ENCODE measurements at regions not wholly inside any gene's neighbourhood (a gene's known extent, or its start where the extent isn't known, plus 50 kb on each side); places are given as distances from the start of the nearest gene placed in this dataset.

- Mint-ChIP-seq H3K9me3 (peaks cover 5% of the 10 kb centered on the region), H3K4me1 (ENCODE audit: low read depth) (no peaks in the 10 kb centered on the region), H3K27me3 (ENCODE audit: low read depth) (no peaks in the 10 kb centered on the region), H3K36me3 (ENCODE audit: low read depth) (no peaks in the 10 kb centered on the region), H3K27ac (no peak overlapping the region), H3K4me3 (no peak overlapping the region)
- CTCF ChIA-PET, result no interaction called here
- DNase-seq, result no peak
- intact Hi-C loops (cut with micrococcal nuclease), result no loop called here
These were observed 665.1 kb upstream of the BRINP3 start for GRCh38 chr1:191142748-191143147.

- Mint-ChIP-seq H3K4me1 (ENCODE audit: low read depth) (no peaks in the 10 kb centered on the region), H3K36me3 (ENCODE audit: low read depth) (no peaks in the 10 kb centered on the region), H3K27ac (no peak overlapping the region), H3K27me3 (ENCODE audit: low read depth) (no peaks in the 10 kb centered on the region), H3K9me3 (peaks cover 11% of the 10 kb centered on the region), H3K4me3 (no peak overlapping the region)
- CTCF ChIA-PET, result no interaction called here
- DNase-seq, result no peak
- intact Hi-C loops (cut with micrococcal nuclease), result no loop called here
These were observed 668.2 kb upstream of the BRINP3 start for GRCh38 chr1:191145834-191146233.

DNA sequence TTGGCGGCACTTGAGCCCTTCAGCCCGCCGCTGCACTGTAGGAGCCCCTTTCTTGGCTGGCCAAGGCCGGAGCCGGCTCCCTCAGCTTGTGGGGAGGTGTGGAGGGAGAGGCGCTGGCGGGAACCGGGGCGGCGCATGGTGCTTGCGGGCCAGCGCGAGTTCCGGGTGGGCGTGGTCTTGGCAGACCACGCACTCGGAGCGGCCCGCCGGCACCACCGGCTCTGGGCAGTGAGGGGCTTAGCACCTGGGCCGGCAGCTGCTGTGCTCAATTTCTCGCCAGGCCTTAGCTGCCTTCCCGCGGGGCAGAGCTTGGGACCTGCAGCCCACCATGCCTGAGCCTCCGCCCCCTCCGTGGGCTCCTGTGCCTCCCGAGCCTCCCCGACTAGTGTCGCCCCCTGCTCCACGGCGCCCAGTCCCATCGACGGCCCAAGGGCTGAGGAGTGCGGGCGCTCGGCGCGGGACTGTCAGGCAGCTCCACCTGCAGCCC, 673.7 kb upstream of the BRINP3 start:
- no peak overlapping the region for H3K4me3 Mint-ChIP-seq
- no peak overlapping the region for H3K27ac Mint-ChIP-seq
- intact Hi-C loops (cut with micrococcal nuclease), result no loop called here
- H3K27me3 Mint-ChIP-seq (ENCODE audit: low read depth), result no peaks in the 10 kb centered on the region
- H3K4me1 Mint-ChIP-seq (ENCODE audit: low read depth), result no peaks in the 10 kb centered on the region
- no peaks in the 10 kb centered on the region for H3K36me3 Mint-ChIP-seq (ENCODE audit: low read depth)
- peaks cover 8% of the 10 kb centered on the region for H3K9me3 Mint-ChIP-seq
- CTCF ChIA-PET, result no interaction called here
- DNase-seq, result no peak

GRCh38 chr1:191152776-191153175, 675.1 kb upstream of the BRINP3 start:
- DNase-seq, result no peak
- H3K36me3 Mint-ChIP-seq (ENCODE audit: low read depth), result no peaks in the 10 kb centered on the region
- CTCF ChIA-PET, result no interaction called here
- H3K27me3 Mint-ChIP-seq (ENCODE audit: low read depth), result no peaks in the 10 kb centered on the region
- no peak overlapping the region for H3K27ac Mint-ChIP-seq
- no peaks in the 10 kb centered on the region for H3K4me1 Mint-ChIP-seq (ENCODE audit: low read depth)
- intact Hi-C loops (cut with micrococcal nuclease), result no loop called here
- peaks cover 8% of the 10 kb centered on the region for H3K9me3 Mint-ChIP-seq
- no peak overlapping the region for H3K4me3 Mint-ChIP-seq

DNA sequence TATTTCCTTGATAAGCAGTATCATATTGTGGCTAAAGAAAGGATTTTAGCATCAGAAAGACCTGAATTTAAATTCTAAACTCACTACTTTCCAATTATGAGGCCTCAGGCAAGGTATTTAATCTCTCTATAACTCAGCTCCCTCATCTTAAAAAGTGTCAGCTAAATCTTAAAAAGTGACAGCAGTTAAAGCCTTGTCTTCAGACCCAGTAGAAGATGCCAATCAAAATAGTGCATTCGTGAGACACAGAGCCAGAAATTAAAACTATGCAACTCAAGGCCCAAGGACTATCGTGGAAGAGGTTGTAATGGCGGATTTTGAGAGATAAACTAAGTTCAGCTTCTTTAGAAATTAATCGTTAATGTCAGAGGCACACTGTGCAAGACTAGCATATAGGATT, 677.5 kb upstream of the BRINP3 start:
- H3K27ac Mint-ChIP-seq, result no peak overlapping the region
- no peaks in the 10 kb centered on the region for H3K36me3 Mint-ChIP-seq (ENCODE audit: low read depth)
- intact Hi-C loops (cut with micrococcal nuclease), result no loop called here
- no peaks in the 10 kb centered on the region for H3K4me1 Mint-ChIP-seq (ENCODE audit: low read depth)
- H3K9me3 Mint-ChIP-seq, result peaks cover 7% of the 10 kb centered on the region
- H3K27me3 Mint-ChIP-seq (ENCODE audit: low read depth), result no peaks in the 10 kb centered on the region
- CTCF ChIA-PET, result no interaction called here
- no peak for DNase-seq
- no peak overlapping the region for H3K4me3 Mint-ChIP-seq

DNA sequence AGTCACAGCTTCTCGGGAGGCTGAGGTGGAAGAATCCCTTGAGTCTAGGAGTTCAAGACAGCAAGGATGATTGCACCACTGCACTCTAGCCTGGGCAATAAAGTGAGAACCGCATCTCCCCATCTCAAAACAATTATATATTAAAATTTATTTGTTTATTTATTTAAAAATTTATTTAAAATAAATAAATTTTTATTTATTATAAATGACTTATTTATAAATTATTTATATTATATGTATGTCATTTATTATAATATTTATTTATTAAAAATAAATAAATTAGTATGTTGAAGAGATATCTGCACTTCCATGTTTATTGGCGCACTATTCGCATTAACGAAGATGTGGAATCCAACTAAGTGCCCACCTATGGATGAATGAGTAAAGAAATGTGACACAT, 683.2 kb upstream of the BRINP3 start:
- Mint-ChIP-seq H3K27ac (no peak overlapping the region), H3K9me3 (peaks cover 6% of the 10 kb centered on the region), H3K4me3 (no peak overlapping the region), H3K4me1 (ENCODE audit: low read depth) (no peaks in the 10 kb centered on the region), H3K27me3 (ENCODE audit: low read depth) (no peaks in the 10 kb centered on the region), H3K36me3 (ENCODE audit: low read depth) (no peaks in the 10 kb centered on the region)
- CTCF ChIA-PET, result no interaction called here
- no peak for DNase-seq
- intact Hi-C loops (cut with micrococcal nuclease), result no loop called here

- Mint-ChIP-seq H3K36me3 (ENCODE audit: low read depth) (no peaks in the 10 kb centered on the region), H3K4me3 (no peak overlapping the region), H3K27ac (no peak overlapping the region), H3K9me3 (peaks cover 6% of the 10 kb centered on the region), H3K4me1 (ENCODE audit: low read depth) (no peaks in the 10 kb centered on the region), H3K27me3 (ENCODE audit: low read depth) (no peaks in the 10 kb centered on the region)
- DNase-seq, result no peak
- CTCF ChIA-PET, result no interaction called here
- intact Hi-C loops (cut with micrococcal nuclease), result no loop called here
These were observed 685.1 kb upstream of the BRINP3 start for GRCh38 chr1:191162762-191163161.

DNA sequence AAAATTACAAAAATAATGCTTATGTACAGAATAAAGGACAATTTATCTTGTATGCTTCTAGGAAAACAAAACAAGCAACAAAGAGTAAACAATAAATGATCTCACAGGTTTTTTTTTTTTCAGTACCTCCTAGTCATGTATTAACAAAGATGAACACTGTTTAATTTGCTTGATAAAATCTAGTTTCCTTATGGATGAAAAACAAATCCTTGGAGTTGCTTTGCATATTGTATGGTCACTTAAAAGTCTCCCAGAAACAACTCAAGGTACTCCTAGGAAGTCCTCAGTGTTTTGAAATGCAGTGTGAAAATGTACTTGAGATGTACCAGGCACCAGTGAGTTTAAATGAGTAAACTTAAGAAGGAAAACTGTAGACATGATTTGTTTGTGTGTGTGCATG, 686.0 kb upstream of the BRINP3 start:
- Mint-ChIP-seq H3K4me3 (no peak overlapping the region), H3K9me3 (peaks cover 6% of the 10 kb centered on the region), H3K4me1 (ENCODE audit: low read depth) (no peaks in the 10 kb centered on the region), H3K27me3 (ENCODE audit: low read depth) (no peaks in the 10 kb centered on the region), H3K36me3 (ENCODE audit: low read depth) (no peaks in the 10 kb centered on the region), H3K27ac (no peak overlapping the region)
- CTCF ChIA-PET, result no interaction called here
- DNase-seq, result no peak
- intact Hi-C loops (cut with micrococcal nuclease), result no loop called here

- Mint-ChIP-seq H3K27me3 (ENCODE audit: low read depth) (no peaks in the 10 kb centered on the region), H3K9me3 (peaks cover 3% of the 10 kb centered on the region), H3K36me3 (ENCODE audit: low read depth) (no peaks in the 10 kb centered on the region), H3K4me3 (no peak overlapping the region), H3K27ac (no peak overlapping the region), H3K4me1 (ENCODE audit: low read depth) (no peaks in the 10 kb centered on the region)
- no peak for DNase-seq
- intact Hi-C loops (cut with micrococcal nuclease), result no loop called here
- CTCF ChIA-PET, result no interaction called here
These were observed 696.6 kb upstream of the BRINP3 start for GRCh38 chr1:191174298-191174697.

GRCh38 chr1:191176131-191176530, 698.5 kb upstream of the BRINP3 start:
- intact Hi-C loops (cut with micrococcal nuclease), result no loop called here
- Mint-ChIP-seq H3K27me3 (ENCODE audit: low read depth) (no peaks in the 10 kb centered on the region), H3K27ac (no peak overlapping the region), H3K9me3 (peaks cover 3% of the 10 kb centered on the region), H3K4me1 (ENCODE audit: low read depth) (no peaks in the 10 kb centered on the region), H3K36me3 (ENCODE audit: low read depth) (no peaks in the 10 kb centered on the region), H3K4me3 (no peak overlapping the region)
- CTCF ChIA-PET, result no interaction called here
- no peak for DNase-seq

- Mint-ChIP-seq H3K27ac (no peak overlapping the region), H3K36me3 (ENCODE audit: low read depth) (no peaks in the 10 kb centered on the region), H3K4me3 (no peak overlapping the region), H3K27me3 (ENCODE audit: low read depth) (no peaks in the 10 kb centered on the region), H3K4me1 (ENCODE audit: low read depth) (no peaks in the 10 kb centered on the region), H3K9me3 (peaks cover 14% of the 10 kb centered on the region)
- CTCF ChIA-PET, result no interaction called here
- DNase-seq, result no peak
- intact Hi-C loops (cut with micrococcal nuclease), result no loop called here
These were observed 729.0 kb upstream of the BRINP3 start for GRCh38 chr1:191206513-191207207.

- intact Hi-C loops (cut with micrococcal nuclease), result no loop called here
- no peak for DNase-seq
- Mint-ChIP-seq H3K27me3 (ENCODE audit: low read depth) (no peaks in the 10 kb centered on the region), H3K4me3 (no peak overlapping the region), H3K36me3 (ENCODE audit: low read depth) (no peaks in the 10 kb centered on the region), H3K9me3 (peaks cover 7% of the 10 kb centered on the region), H3K27ac (no peak overlapping the region), H3K4me1 (ENCODE audit: low read depth) (no peaks in the 10 kb centered on the region)
- CTCF ChIA-PET, result no interaction called here
These were observed 744.5 kb upstream of the BRINP3 start for GRCh38 chr1:191222206-191222605.

DNA sequence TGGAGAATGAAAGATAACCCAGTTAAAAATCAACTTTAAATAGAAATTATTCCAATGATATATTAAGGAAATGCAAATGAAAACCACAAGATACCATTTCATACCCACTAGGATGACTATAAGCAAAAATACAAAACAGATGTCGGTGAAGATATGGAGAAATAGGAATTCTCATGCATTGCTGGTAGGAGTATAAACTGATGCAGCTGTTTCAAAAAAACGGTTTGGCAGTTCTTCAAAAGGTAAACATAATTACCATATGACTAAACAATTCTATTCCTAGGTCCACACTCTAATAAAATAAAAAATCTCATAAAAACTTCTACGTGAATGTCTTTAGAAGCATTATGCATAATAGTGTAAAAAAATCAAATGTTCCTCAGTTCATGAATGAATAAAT, 763.3 kb upstream of the BRINP3 start:
- H3K36me3 Mint-ChIP-seq (ENCODE audit: low read depth), result no peaks in the 10 kb centered on the region
- intact Hi-C loops (cut with micrococcal nuclease), result no loop called here
- peaks cover 8% of the 10 kb centered on the region for H3K9me3 Mint-ChIP-seq
- no peak overlapping the region for H3K27ac Mint-ChIP-seq
- CTCF ChIA-PET, result no interaction called here
- no peak for DNase-seq
- H3K4me1 Mint-ChIP-seq (ENCODE audit: low read depth), result no peaks in the 10 kb centered on the region
- H3K27me3 Mint-ChIP-seq (ENCODE audit: low read depth), result no peaks in the 10 kb centered on the region
- no peak overlapping the region for H3K4me3 Mint-ChIP-seq

All from activated naive CD4-positive, alpha-beta T cell treated with anti-CD3 and anti-CD28 coated beads for 36 hours (primary cell).